ENCODE measurements at regions not wholly inside any gene's neighbourhood (a gene's known extent, or its start where the extent isn't known, plus 50 kb on each side); places are given as distances from the start of the nearest gene placed in this dataset.

GRCh38 chr5:97991236-97991635 lies 782.2 kb upstream of the RGMB start:
- Histone ChIP-seq H3K56ac (ENCODE audit: extremely low read depth, insufficient read depth, low read length) (no peak overlapping the region), H3K9me3 (ENCODE audit: control insufficient read depth, insufficient read depth, low read length) (no peaks in the 10 kb centered on the region; the same call in 1 of the 2 replicates), H3K27ac (ENCODE audit: insufficient read depth, low read length) (no peak overlapping the region), H3K4me3 (ENCODE audit: insufficient read depth, low read depth, low read length) (no peak overlapping the region), H3K9ac (ENCODE audit: low read depth, low read length) (no peak overlapping the region), H2BK5ac (ENCODE audit: low read depth, low read length, poor library complexity, severe bottlenecking) (no peak overlapping the region), H3K79me1 (ENCODE audit: low read depth in 1 of 2, low read length in 2 of 2) (no peaks in the 10 kb centered on the region), H4K5ac (ENCODE audit: low read depth, low read length) (no peak overlapping the region), H2AK9ac (replicated peaks; ENCODE audit: low read depth, low read length, poor library complexity) (no peak overlapping the region), H4K91ac (ENCODE audit: insufficient read depth, low read depth, low read length) (no peak overlapping the region), H3K4me2 (ENCODE audit: low read depth, low read length) (no peak overlapping the region), H3K4ac (ENCODE audit: low read depth, low read length) (no peak overlapping the region), H3K27me3 (ENCODE audit: control insufficient read depth, insufficient read depth, low read length) (no peaks in the 10 kb centered on the region), H2AFZ (replicated peaks; ENCODE audit: low read length, poor library complexity) (no peak overlapping the region), H3K14ac (replicated peaks; ENCODE audit: low read depth, low read length) (no peak overlapping the region), H2AK5ac (ENCODE audit: low read depth, low read length) (no peak overlapping the region), H3K9me1 (ENCODE audit: insufficient read depth, low read length) (no peaks in the 10 kb centered on the region), H2BK15ac (ENCODE audit: low read depth, low read length) (no peak overlapping the region), H2BK20ac (ENCODE audit: low read depth, low read length) (no peak overlapping the region), H4K20me1 (ENCODE audit: insufficient read depth, low read length) (no peaks in the 10 kb centered on the region), H4K8ac (ENCODE audit: low read depth in 2 of 2, low read length in 2 of 2) (no peak overlapping the region), H3K18ac (ENCODE audit: low read depth, low read length) (no peak overlapping the region), H2BK120ac (ENCODE audit: low read depth, low read length) (no peak overlapping the region), H3K23ac (ENCODE audit: low read depth, low read length) (no peak overlapping the region), H3K4me1 (ENCODE audit: control insufficient read depth, insufficient read depth, low read length) (no peaks in the 10 kb centered on the region), H3K36me3 (ENCODE audit: control insufficient read depth, insufficient read depth, low read length) (no peaks in the 10 kb centered on the region)
- intact Hi-C loops (cut with micrococcal nuclease) (no loop called here), in situ Hi-C loops (cut with MboI; ENCODE audit: low sequenced_read_pairs) (no loop called here), dilution Hi-C loops (cut with HindIII; ENCODE audit: low sequenced_read_pairs, unreplicated experiment) (no loop called here)
- no TSS peak for BruUV-seq (replicated peaks)
- 81% methylated on average over 3 of the region's 7 CpGs; no CpG with 5 or more reads in 1 of the 2 experiments for WGBS, 2 experiments (ENCODE audit: extremely low coverage in 2 of 2, insufficient read length in 1 of 2)
- ATAC-seq (ENCODE audit: low read depth) (no peak), DNase-seq (no peak)
- no peak for TF ChIP-seq MAZ (IDR thresholded peaks at IDR 0.05; ENCODE audit: borderline replicate concordance, low read depth, low read length)
- no peak for TF ChIP-seq MXI1 (IDR thresholded peaks at IDR 0.05; ENCODE audit: borderline replicate concordance, low read depth, low read length)
- no peak for TF ChIP-seq ELK1 (IDR thresholded peaks at IDR 0.05; ENCODE audit: borderline replicate concordance, low read depth, low read length)
- no peak for TF ChIP-seq RAD21 (IDR thresholded peaks at IDR 0.05; ENCODE audit: low read length)
- TF ChIP-seq CTCF (conservative IDR thresholded peaks at IDR 0.05; ENCODE audit: low read depth, low read length): no peak
- no peak for TF ChIP-seq BHLHE40 (IDR thresholded peaks at IDR 0.05; ENCODE audit: low read depth, low read length)
- TF ChIP-seq FOS (IDR thresholded peaks at IDR 0.05; ENCODE audit: low read depth, low read length): no peak
- TF ChIP-seq USF2 (IDR thresholded peaks at IDR 0.05; ENCODE audit: low read depth, low read length): no peak
- no peak for TF ChIP-seq POLR2A (IDR thresholded peaks at IDR 0.05; ENCODE audit: low read depth, low read length)
- TF ChIP-seq NFE2L2 (IDR thresholded peaks at IDR 0.05; ENCODE audit: low read depth, low read length): no peak
- no peak for TF ChIP-seq MAFK (IDR thresholded peaks at IDR 0.05; ENCODE audit: low read depth, low read length)
- TF ChIP-seq RCOR1 (IDR thresholded peaks at IDR 0.05; ENCODE audit: insufficient replicate concordance, low read length): no peak
- no peak for TF ChIP-seq SMC3 (IDR thresholded peaks at IDR 0.05; ENCODE audit: low read depth, low read length)
- no peak for TF ChIP-seq CEBPB (IDR thresholded peaks at IDR 0.05; ENCODE audit: low read depth, low read length)
- no peak for TF ChIP-seq RFX5 (IDR thresholded peaks at IDR 0.05; ENCODE audit: low read depth, low read length)
- no peak for TF ChIP-seq CHD1 (IDR thresholded peaks at IDR 0.05; ENCODE audit: low read depth, low read length)
- ChIA-PET POLR2A (ENCODE audit: unreplicated experiment) (no interaction called here), CTCF (no interaction called here)
